ENCODE measurements at regions not wholly inside any gene's neighbourhood (a gene's known extent, or its start where the extent isn't known, plus 50 kb on each side); places are given as distances from the start of the nearest gene placed in this dataset.

DNA sequence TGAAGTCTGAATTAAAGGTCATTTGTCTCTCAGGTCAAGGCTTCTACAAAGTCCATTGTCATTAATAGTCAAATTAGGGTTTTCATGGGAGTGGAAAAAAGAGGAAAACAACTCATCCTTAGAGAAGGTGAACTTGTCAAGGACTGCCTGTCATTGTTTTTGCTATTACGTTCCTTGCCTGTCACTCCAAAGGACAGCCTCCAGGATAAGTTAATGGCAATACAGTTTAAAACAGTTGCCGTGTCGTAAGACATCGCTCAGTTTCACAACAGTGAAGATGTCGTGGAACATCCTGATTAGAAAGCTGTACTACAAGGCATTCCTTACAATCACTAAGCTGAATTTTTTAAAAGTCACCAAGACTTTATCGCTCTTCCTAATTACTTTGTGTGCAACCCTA, 466.8 kb upstream of the SMIM31 start:
- CTCF ChIA-PET = no interaction called here
- TF ChIP-seq, protein P1, sequence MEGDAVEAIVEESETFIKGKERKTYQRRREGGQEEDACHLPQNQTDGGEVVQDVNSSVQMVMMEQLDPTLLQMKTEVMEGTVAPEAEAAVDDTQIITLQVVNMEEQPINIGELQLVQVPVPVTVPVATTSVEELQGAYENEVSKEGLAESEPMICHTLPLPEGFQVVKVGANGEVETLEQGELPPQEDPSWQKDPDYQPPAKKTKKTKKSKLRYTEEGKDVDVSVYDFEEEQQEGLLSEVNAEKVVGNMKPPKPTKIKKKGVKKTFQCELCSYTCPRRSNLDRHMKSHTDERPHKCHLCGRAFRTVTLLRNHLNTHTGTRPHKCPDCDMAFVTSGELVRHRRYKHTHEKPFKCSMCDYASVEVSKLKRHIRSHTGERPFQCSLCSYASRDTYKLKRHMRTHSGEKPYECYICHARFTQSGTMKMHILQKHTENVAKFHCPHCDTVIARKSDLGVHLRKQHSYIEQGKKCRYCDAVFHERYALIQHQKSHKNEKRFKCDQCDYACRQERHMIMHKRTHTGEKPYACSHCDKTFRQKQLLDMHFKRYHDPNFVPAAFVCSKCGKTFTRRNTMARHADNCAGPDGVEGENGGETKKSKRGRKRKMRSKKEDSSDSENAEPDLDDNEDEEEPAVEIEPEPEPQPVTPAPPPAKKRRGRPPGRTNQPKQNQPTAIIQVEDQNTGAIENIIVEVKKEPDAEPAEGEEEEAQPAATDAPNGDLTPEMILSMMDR (IDR thresholded peaks at IDR 0.05; ENCODE audit: insufficient read depth, low read depth, low read length) = no peak
- POLR2A ChIA-PET = no interaction called here

DNA sequence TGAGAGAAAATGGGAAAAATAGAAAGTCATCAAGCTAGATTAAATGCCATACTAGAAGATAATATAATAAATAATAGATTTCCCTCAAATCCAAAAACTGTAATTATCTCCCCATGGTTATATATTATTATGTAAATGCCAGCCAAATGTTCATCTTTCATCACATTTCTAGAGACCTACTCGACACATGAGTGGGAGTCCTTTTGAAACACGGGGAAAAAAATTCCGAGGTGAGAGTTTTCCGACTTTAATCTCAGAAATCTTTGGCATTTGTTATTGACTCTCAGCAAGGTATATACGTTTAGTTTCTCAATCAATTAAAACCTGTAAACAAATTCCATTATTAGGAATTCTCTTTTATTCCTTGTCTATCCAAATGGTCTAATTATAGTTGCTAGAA, 465.4 kb upstream of the SMIM31 start:
- ChIA-PET CTCF (no interaction called here), POLR2A (no interaction called here)
- Histone ChIP-seq H3K27me3 (ENCODE audit: control insufficient read depth, insufficient read depth, low read length) (no peaks in the 10 kb centered on the region), H3K4me3 (ENCODE audit: low read depth, low read length) (no peak overlapping the region), H3K36me3 (ENCODE audit: control insufficient read depth, insufficient read depth, low read length) (no peaks in the 10 kb centered on the region)
- TF ChIP-seq, protein P1 (IDR thresholded peaks at IDR 0.05; ENCODE audit: insufficient read depth, low read depth, low read length) = no peak
- DNase-seq (ENCODE audit: low read depth) = no peak

More for the DNA sequence above, 466.8 kb upstream of the SMIM31 start:
- no peaks in the 10 kb centered on the region for H3K27me3 ChIP-seq (ENCODE audit: control insufficient read depth, insufficient read depth, low read length)
- DNase-seq (ENCODE audit: low read depth) = no peak
- no peak overlapping the region for H3K4me3 ChIP-seq (ENCODE audit: low read depth, low read length)
- H3K36me3 ChIP-seq (ENCODE audit: control insufficient read depth, insufficient read depth, low read length) = no peaks in the 10 kb centered on the region

DNA sequence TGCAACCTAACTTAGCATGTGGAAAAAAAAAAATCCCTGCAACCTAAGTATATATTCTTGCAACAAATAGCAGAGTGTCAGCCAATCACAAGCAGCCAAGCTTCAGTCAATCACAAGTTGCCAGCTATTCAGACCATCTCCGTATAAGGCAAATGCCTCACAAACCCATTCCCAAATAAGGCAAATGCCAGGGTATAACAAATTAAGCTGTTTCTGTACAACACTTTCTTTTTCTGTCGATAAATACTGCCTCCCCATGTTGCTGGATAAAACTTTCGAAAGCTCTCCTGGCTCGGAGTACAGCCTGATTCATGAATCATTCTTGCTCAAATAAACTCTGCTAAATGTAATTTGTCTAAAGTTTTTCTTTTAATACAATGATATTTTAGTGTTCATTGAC, 460.7 kb upstream of the SMIM31 start:
- H3K27me3 ChIP-seq (ENCODE audit: control insufficient read depth, insufficient read depth, low read length) = no peaks in the 10 kb centered on the region
- TF ChIP-seq, protein P1 (IDR thresholded peaks at IDR 0.05; ENCODE audit: insufficient read depth, low read depth, low read length) = no peak
- ChIA-PET POLR2A (no interaction called here), CTCF (interaction anchor here (0.5 kb wide), 1 partner anchor 155 kb away, joined by 7 read pairs; no protein-coding TSS in a partner anchor)
- H3K4me3 ChIP-seq (ENCODE audit: low read depth, low read length) = no peak overlapping the region
- DNase-seq (ENCODE audit: low read depth) = no peak
- no peaks in the 10 kb centered on the region for H3K36me3 ChIP-seq (ENCODE audit: control insufficient read depth, insufficient read depth, low read length)

DNA sequence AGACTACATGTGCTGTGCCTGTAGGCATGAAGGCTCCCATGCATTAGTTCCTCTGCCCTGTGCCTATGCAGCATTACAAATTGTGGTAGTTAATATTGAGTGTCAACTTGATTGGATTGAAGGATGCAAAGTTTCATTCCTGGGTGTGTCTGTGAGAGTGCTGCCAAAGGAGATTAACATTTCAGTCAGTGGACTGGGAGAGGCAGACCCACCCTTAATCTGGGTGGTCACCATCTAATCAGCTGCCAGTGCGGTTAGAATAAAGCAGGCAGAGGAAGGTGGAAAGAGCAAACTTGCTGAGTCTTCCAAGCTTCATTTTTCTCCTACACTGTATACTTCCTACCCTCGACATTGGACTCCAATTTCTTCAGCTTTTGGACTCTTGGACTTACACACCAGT, 460.2 kb upstream of the SMIM31 start:
- Histone ChIP-seq H3K4me3 (ENCODE audit: low read depth, low read length) (no peak overlapping the region), H3K36me3 (ENCODE audit: control insufficient read depth, insufficient read depth, low read length) (no peaks in the 10 kb centered on the region), H3K27me3 (ENCODE audit: control insufficient read depth, insufficient read depth, low read length) (no peaks in the 10 kb centered on the region)
- no peak for DNase-seq (ENCODE audit: low read depth)
- POLR2A ChIA-PET = no interaction called here
- TF ChIP-seq, protein P1 (IDR thresholded peaks at IDR 0.05; ENCODE audit: insufficient read depth, low read depth, low read length) = no peak
- CTCF ChIA-PET = interaction anchor here (0.5 kb wide), 1 partner anchor 156 kb away, joined by 7 read pairs; no protein-coding TSS in a partner anchor

DNA sequence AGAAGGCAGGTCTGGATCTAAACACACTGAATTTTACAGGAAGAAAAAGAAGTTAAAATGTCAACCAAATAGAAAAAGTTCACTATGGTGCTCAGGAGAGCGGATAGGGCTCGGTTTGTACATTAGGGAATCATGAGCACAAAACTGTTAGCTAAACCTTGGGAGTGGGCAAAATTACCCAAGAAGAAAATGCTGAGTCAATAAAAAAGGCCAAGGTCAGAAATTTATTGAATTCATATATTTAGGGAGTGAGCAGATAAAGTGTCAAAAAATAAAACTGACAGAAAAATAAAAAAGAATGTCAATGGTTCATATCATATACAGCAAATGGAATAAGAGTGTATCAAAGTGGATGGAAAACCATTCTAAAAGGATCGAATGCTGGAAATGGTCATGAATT, 452.5 kb upstream of the SMIM31 start:
- CTCF ChIA-PET = no interaction called here
- no peak for DNase-seq (ENCODE audit: low read depth)
- POLR2A ChIA-PET = no interaction called here
- Histone ChIP-seq H3K27me3 (ENCODE audit: control insufficient read depth, insufficient read depth, low read length) (no peaks in the 10 kb centered on the region), H3K4me3 (ENCODE audit: low read depth, low read length) (no peak overlapping the region), H3K36me3 (ENCODE audit: control insufficient read depth, insufficient read depth, low read length) (no peaks in the 10 kb centered on the region)
- TF ChIP-seq, protein P1 (IDR thresholded peaks at IDR 0.05; ENCODE audit: insufficient read depth, low read depth, low read length) = no peak

Measured in BJ (cell line).